ENCODE measurements at regions not wholly inside any gene's neighbourhood (a gene's known extent, or its start where the extent isn't known, plus 50 kb on each side); places are given as distances from the start of the nearest gene placed in this dataset.

GRCh38 chr1:53392460-53392859, 64.6 kb upstream of the LRP8 start:
- no peak for DNase-seq (ENCODE audit: low read depth)
- TF ChIP-seq, protein P1, sequence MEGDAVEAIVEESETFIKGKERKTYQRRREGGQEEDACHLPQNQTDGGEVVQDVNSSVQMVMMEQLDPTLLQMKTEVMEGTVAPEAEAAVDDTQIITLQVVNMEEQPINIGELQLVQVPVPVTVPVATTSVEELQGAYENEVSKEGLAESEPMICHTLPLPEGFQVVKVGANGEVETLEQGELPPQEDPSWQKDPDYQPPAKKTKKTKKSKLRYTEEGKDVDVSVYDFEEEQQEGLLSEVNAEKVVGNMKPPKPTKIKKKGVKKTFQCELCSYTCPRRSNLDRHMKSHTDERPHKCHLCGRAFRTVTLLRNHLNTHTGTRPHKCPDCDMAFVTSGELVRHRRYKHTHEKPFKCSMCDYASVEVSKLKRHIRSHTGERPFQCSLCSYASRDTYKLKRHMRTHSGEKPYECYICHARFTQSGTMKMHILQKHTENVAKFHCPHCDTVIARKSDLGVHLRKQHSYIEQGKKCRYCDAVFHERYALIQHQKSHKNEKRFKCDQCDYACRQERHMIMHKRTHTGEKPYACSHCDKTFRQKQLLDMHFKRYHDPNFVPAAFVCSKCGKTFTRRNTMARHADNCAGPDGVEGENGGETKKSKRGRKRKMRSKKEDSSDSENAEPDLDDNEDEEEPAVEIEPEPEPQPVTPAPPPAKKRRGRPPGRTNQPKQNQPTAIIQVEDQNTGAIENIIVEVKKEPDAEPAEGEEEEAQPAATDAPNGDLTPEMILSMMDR (IDR thresholded peaks at IDR 0.05; ENCODE audit: low read depth, low read length, missing control alignments) = peak; percentile 26
- no peak overlapping the region for H3K4me3 ChIP-seq (ENCODE audit: low read depth, low read length)

DNA sequence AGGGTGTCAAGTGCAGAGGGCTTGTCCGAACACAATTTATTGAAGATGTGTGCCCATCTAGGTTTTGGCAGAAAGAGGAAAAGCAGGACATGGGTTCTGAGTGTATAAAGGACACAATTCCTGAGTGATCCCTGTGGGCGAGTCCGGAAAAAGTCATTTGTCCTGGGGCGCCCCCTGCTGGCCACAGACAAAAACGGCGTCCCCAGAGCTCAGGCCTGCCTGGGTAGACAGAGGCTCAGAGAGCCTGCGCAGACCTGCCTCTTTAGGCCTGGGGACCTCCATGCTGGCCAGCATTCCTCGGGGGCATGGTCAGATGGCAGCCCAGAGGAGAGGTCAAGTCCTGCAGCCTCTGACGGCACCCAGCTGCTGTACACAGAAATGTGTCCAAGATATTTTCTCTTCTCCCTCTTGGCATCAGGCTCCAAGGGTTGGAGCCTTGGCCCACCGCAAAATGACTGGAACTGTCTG, 65.5 kb upstream of the LRP8 start:
- TF ChIP-seq, protein P1 (IDR thresholded peaks at IDR 0.05; ENCODE audit: low read depth, low read length, missing control alignments) = peak; percentile 86

GRCh38 chr1:53394306-53394705, 64.9 kb upstream of the DMRTB1 start:
- TF ChIP-seq, protein P1 (IDR thresholded peaks at IDR 0.05; ENCODE audit: low read depth, low read length, missing control alignments) = no peak
- H3K4me3 ChIP-seq (ENCODE audit: low read depth, low read length) = no peak overlapping the region
- DNase-seq (ENCODE audit: low read depth) = no peak

More for the DNA sequence above, 65.5 kb upstream of the LRP8 start:
- no peak for DNase-seq (ENCODE audit: low read depth)
- no peak overlapping the region for H3K4me3 ChIP-seq (ENCODE audit: low read depth, low read length)

GRCh38 chr1:53395671-53396215, 63.5 kb upstream of the DMRTB1 start:
- H3K4me3 ChIP-seq (ENCODE audit: low read depth, low read length) = no peak overlapping the region
- DNase-seq (ENCODE audit: low read depth) = no peak
- TF ChIP-seq, protein P1 (IDR thresholded peaks at IDR 0.05; ENCODE audit: low read depth, low read length, missing control alignments) = no peak

DNA sequence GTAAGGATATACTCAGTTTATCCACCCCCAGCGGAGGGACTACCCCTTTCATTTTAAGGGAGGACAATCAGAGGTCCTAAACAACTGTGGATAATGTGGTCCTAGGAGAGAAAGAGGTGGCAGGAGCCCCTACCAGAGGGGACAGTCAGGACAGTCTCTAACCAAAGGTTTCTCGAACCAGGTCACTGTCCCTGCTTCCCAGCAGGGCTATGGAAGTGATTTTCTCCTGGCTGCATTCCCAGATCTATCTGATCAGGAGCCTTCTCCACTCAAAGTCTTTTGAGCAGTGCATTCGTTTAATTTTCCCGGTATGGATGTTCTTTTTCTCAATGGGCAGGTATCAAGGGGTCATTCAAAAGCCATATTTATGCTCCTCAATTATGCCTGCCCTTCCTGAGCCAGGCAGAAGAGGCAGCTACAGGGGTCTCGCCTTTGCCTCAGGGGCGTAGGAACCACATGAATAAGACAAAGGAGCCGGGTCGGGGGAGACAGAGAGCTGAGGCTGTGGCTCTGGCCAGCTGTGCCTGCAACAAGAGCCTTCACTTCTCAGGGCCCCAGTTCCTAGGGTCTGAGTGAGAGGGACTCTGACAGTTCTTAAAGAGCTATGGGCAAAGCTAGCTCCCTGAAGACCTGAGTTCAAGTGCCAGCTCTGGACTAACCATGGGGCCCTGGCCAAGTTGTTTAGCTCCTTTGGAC, 62.5 kb upstream of the DMRTB1 start:
- no peak for DNase-seq (ENCODE audit: low read depth)
- no peak overlapping the region for H3K4me3 ChIP-seq (ENCODE audit: low read depth, low read length)
- TF ChIP-seq, protein P1 (IDR thresholded peaks at IDR 0.05; ENCODE audit: low read depth, low read length, missing control alignments) = no peak

- TF ChIP-seq, protein P1 (IDR thresholded peaks at IDR 0.05; ENCODE audit: low read depth, low read length, missing control alignments) = no peak
- no peak overlapping the region for H3K4me3 ChIP-seq (ENCODE audit: low read depth, low read length)
- DNase-seq (ENCODE audit: low read depth) = no peak
Observed at GRCh38 chr1:53398091-53398490, 61.1 kb upstream of the DMRTB1 start.
